ENCODE measurements at regions not wholly inside any gene's neighbourhood (a gene's known extent, or its start where the extent isn't known, plus 50 kb on each side); places are given as distances from the start of the nearest gene placed in this dataset.

- in situ Hi-C loops (cut with MboI; ENCODE audit: low sequenced_read_pairs) (no loop called here), intact Hi-C loops (cut with micrococcal nuclease) (loop anchor here (5.0 kb wide), 1 partner anchor 47 kb away; no protein-coding TSS in a partner anchor), dilution Hi-C loops (cut with HindIII; ENCODE audit: low sequenced_read_pairs, unreplicated experiment) (no loop called here)
- H3K4me3 ChIP-seq (ENCODE audit: insufficient read depth, low read depth, low read length), result no peak overlapping the region
- no peak overlapping the region for H3K9ac ChIP-seq (ENCODE audit: low read depth, low read length)
- H3K56ac ChIP-seq (ENCODE audit: extremely low read depth, insufficient read depth, low read length), result no peak overlapping the region
- no TSS peak for BruUV-seq (replicated peaks)
- no peak overlapping the region for H3K27ac ChIP-seq (ENCODE audit: insufficient read depth, low read length)
- H3K9me3 ChIP-seq (ENCODE audit: control insufficient read depth, insufficient read depth, low read length), result no peaks in the 10 kb centered on the region
- no peaks in the 10 kb centered on the region for H3K9me1 ChIP-seq (ENCODE audit: insufficient read depth, low read length)
- no peak overlapping the region for H3K14ac ChIP-seq (replicated peaks; ENCODE audit: low read depth, low read length)
- no peak overlapping the region for H2BK20ac ChIP-seq (ENCODE audit: low read depth, low read length)
- H3K36me3 ChIP-seq (ENCODE audit: control insufficient read depth, insufficient read depth, low read length), result no peaks in the 10 kb centered on the region
- no peak overlapping the region for H4K8ac ChIP-seq (ENCODE audit: low read depth in 2 of 2, low read length in 2 of 2)
- no peaks in the 10 kb centered on the region for H4K20me1 ChIP-seq (ENCODE audit: insufficient read depth, low read length)
- WGBS, 2 experiments (ENCODE audit: extremely low coverage in 2 of 2, insufficient read length in 1 of 2), result no CpG with 5 or more reads among the region's 4 CpGs
- ChIA-PET POLR2A (ENCODE audit: unreplicated experiment) (no interaction called here), CTCF (no interaction called here)
- H3K18ac ChIP-seq (ENCODE audit: low read depth, low read length), result no peak overlapping the region
- ATAC-seq (ENCODE audit: low read depth), result no peak
- no peak overlapping the region for H4K91ac ChIP-seq (ENCODE audit: insufficient read depth, low read depth, low read length)
- H3K4me1 ChIP-seq (ENCODE audit: control insufficient read depth, insufficient read depth, low read length), result no peaks in the 10 kb centered on the region
- no peaks in the 10 kb centered on the region for H3K79me1 ChIP-seq (ENCODE audit: low read depth in 1 of 2, low read length in 2 of 2)
- no peak overlapping the region for H2AFZ ChIP-seq (replicated peaks; ENCODE audit: low read length, poor library complexity)
- no peak overlapping the region for H4K5ac ChIP-seq (ENCODE audit: low read depth, low read length)
- H3K27me3 ChIP-seq (ENCODE audit: control insufficient read depth, insufficient read depth, low read length), result no peaks in the 10 kb centered on the region
- H2BK15ac ChIP-seq (ENCODE audit: low read depth, low read length), result no peak overlapping the region
- H2AK9ac ChIP-seq (replicated peaks; ENCODE audit: low read depth, low read length, poor library complexity), result no peak overlapping the region
- H2AK5ac ChIP-seq (ENCODE audit: low read depth, low read length), result no peak overlapping the region
- no peak for DNase-seq
- H3K4me2 ChIP-seq (ENCODE audit: low read depth, low read length), result no peak overlapping the region
- no peak overlapping the region for H3K4ac ChIP-seq (ENCODE audit: low read depth, low read length)
- H2BK120ac ChIP-seq (ENCODE audit: low read depth, low read length), result no peak overlapping the region
- no peak for TF ChIP-seq RAD21 (IDR thresholded peaks at IDR 0.05; ENCODE audit: low read length)
- no peak for TF ChIP-seq SMC3 (IDR thresholded peaks at IDR 0.05; ENCODE audit: low read depth, low read length)
- TF ChIP-seq CHD1 (IDR thresholded peaks at IDR 0.05; ENCODE audit: low read depth, low read length), result no peak
- H3K23ac ChIP-seq (ENCODE audit: low read depth, low read length), result no peak overlapping the region
- H2BK5ac ChIP-seq (ENCODE audit: low read depth, low read length, poor library complexity, severe bottlenecking), result no peak overlapping the region
These were observed 543.7 kb downstream of the DMRTA1 start for GRCh38 chr9:22990349-22990748.

Data from IMR-90 (cell line).